Activated naive CD4-positive, alpha-beta T cell treated with anti-CD3 and anti-CD28 coated beads, Interleukin-2, amount 10 ng/mL, durations not matched to agents 7 days and 5 days (primary cell): ENCODE measurements at regions not wholly inside any gene's neighbourhood (a gene's known extent, or its start where the extent isn't known, plus 50 kb on each side); places are given as distances from the start of the nearest gene placed in this dataset.

Experiments
- CTCF ChIA-PET: fragments of 350-600 bp; sonication (Branson Sonifier 250); formaldehyde crosslinking; loops from one replicate; lab custom pipeline; 2021; ENCODE audit warnings: antibody characterized with exemption; lab: Charles Lee
- DNase-seq: peaks from one replicate; pipeline ENCODE4 v3.0.0-alpha.2; 2020
- H3K27ac Mint-ChIP-seq: one replicate; pipeline ENCODE4 v1.8.0; 2021; ENCODE audit warnings: mild to moderate bottlenecking, moderate library complexity, mixed read lengths
- H3K27me3 Mint-ChIP-seq: one replicate; pipeline ENCODE4 v1.8.0; 2021; ENCODE audit warnings: mild to moderate bottlenecking, mixed read lengths
- H3K36me3 Mint-ChIP-seq: one replicate; pipeline ENCODE4 v1.8.0; 2021; ENCODE audit warnings: mixed read lengths
- H3K4me1 Mint-ChIP-seq: one replicate; pipeline ENCODE4 v1.8.0; 2021; ENCODE audit warnings: mixed read lengths
- H3K4me3 Mint-ChIP-seq: one replicate; pipeline ENCODE4 v1.8.0; 2021; ENCODE audit warnings: mild to moderate bottlenecking, moderate library complexity, mixed read lengths
- H3K9me3 Mint-ChIP-seq: one replicate; pipeline ENCODE4 v1.8.0; 2021; ENCODE audit warnings: mixed read lengths

DNA sequence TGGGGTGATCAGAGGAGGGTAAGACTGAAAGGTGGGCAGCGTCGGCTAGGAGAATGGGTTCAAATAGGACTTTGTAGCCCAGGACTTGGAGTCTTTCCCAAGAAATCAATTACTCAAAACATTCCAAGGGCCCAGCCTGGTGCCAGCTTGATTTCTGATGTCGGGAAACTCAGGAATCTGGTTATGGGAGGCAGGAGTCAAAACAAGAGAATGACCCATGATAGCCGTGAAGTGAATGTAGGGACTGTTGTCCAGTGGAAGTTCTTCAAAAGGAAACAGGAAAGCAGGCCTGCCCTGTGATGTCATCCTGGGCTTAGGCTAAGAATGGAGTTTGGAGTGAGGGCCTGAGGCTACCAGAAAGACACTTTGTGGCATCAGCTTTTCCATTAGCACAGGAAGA is 67.4 kb upstream of the SLC14A2 start:
- CTCF ChIA-PET, result no interaction called here

DNA sequence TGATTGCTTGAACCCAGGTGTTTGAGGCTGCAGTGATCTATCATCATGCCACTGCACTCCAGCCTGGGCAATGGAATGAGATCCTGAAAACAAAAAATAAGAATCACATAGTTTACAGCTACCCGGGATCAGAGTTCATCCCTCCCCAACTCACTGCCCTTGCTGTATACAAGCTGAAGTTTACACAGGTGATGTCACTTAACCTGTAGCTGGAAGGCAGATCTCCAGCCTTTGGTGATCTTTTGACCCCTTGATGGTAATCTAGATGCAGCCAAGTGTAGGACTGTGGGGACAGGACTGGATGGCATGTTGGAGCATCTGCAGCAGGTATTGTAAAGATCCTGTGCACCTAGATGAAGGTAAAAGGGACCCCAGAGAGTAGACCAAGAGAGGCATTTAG is 66.7 kb upstream of the SLC14A2 start:
- H3K36me3 Mint-ChIP-seq, result no peaks in the 10 kb centered on the region
- no peaks in the 10 kb centered on the region for H3K4me1 Mint-ChIP-seq

More for the DNA sequence above, 67.4 kb upstream of the SLC14A2 start:
- Mint-ChIP-seq H3K9me3 (no peaks in the 10 kb centered on the region), H3K4me3 (no peak overlapping the region), H3K27me3 (peaks cover 4% of the 10 kb centered on the region), H3K36me3 (no peaks in the 10 kb centered on the region), H3K4me1 (no peaks in the 10 kb centered on the region), H3K27ac (no peak overlapping the region)
- no peak for DNase-seq

DNA sequence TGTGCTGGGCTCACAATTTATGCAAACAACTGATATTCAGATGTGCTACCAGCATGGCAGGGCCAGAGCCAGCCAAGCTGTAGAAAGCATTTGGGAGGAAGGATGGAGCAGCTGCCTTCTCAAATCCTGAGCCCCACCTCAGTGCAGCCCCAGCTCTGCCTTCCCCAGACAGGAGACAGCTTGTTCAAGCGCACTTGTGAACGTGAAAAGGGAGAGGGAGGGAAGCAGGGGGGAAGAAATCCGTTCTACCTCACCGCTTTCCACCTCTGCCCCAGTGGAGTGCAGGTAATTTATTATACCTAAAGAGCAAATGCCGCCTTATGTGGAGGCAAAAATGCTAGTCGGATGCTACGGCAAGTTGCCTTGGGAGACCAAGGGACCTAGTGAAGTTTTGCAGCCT is 66.0 kb upstream of the SLC14A2 start:
- H3K27me3 Mint-ChIP-seq, result peaks cover 4% of the 10 kb centered on the region
- no peaks in the 10 kb centered on the region for H3K9me3 Mint-ChIP-seq
- DNase-seq, result no peak
- no peak overlapping the region for H3K4me3 Mint-ChIP-seq
- no peaks in the 10 kb centered on the region for H3K36me3 Mint-ChIP-seq
- no peak overlapping the region for H3K27ac Mint-ChIP-seq
- CTCF ChIA-PET, result no interaction called here
- no peaks in the 10 kb centered on the region for H3K4me1 Mint-ChIP-seq

More for the DNA sequence above, 66.7 kb upstream of the SLC14A2 start:
- CTCF ChIA-PET, result no interaction called here
- DNase-seq, result no peak
- Mint-ChIP-seq H3K27ac (no peak overlapping the region), H3K9me3 (no peaks in the 10 kb centered on the region), H3K4me3 (no peak overlapping the region), H3K27me3 (peaks cover 4% of the 10 kb centered on the region)

DNA sequence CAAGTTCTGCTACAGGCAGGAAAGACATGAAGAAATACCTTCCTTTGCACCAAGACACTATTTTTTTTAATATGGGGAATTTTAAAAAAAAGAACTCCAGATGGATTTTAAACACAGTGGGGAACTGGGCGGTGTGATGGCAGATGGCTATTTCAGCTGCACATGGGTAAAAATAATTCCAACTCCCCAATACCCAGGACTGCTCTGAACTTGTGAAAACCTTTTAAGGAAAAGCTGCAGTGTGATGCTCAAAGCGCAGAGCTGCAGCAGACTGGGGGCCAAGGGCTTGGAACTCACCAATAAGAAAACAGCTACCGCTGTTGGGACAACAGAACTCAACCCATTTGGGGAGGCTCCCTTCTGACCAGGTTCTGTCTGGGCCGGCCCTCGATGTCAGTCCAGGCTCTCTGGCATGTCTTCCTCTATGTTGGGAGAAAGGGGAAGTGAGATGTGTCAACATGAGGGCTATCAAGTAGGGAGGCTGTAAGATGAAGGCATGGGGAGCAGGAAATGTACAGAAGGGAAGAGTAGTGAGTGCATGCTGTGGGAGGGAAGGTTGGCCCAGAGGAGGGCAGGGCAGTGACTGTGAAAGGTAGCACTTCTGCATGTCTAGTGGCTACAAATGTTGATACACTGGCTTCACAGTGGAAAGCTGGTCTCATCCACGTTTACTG is 64.0 kb upstream of the SLC14A2 start:
- no peaks in the 10 kb centered on the region for H3K36me3 Mint-ChIP-seq
- no peak overlapping the region for H3K27ac Mint-ChIP-seq
- DNase-seq, result no peak
- peaks cover 4% of the 10 kb centered on the region for H3K27me3 Mint-ChIP-seq
- CTCF ChIA-PET, result interaction anchor here (0.5 to 0.7 kb wide), 2 partner anchors 40 to 67 kb away, joined by 3 read pairs; no protein-coding TSS in a partner anchor
- H3K4me3 Mint-ChIP-seq, result no peak overlapping the region
- H3K9me3 Mint-ChIP-seq, result no peaks in the 10 kb centered on the region
- no peaks in the 10 kb centered on the region for H3K4me1 Mint-ChIP-seq

DNA sequence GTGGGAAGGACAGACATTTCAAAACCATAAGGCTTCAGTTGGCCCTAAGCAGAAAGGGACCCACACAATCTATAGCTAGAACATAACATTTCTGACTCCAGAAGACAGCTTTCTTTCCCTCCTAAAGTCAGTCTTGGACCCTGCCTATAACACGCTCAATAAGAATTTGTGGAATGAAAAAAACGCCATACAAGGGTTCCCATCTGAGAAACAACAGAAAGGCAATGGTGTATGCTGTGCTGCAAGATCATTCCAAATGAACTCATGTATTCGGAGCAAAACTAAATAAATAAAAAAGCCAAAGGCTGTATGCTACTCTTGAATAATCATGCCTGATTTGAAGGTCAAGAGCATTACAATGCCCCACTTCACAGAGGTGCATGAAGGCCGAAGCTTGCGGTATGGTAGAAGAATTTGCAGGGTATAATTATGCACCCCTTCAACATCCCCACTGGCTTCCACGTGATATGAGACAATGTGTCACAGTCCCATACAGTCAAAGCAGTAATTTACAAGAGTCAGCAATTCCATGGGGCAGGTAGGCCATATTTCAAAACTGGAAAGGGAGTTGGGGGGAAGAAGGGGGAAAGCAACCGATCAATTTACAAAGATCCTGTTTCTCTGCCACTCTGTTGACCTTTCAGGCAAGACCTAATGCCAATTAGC is 61.4 kb upstream of the SLC14A2 start:
- Mint-ChIP-seq H3K36me3 (no peaks in the 10 kb centered on the region), H3K4me1 (no peaks in the 10 kb centered on the region), H3K4me3 (no peak overlapping the region), H3K27ac (no peak overlapping the region), H3K27me3 (peaks cover 4% of the 10 kb centered on the region), H3K9me3 (no peaks in the 10 kb centered on the region)
- CTCF ChIA-PET, result no interaction called here
- no peak for DNase-seq

DNA sequence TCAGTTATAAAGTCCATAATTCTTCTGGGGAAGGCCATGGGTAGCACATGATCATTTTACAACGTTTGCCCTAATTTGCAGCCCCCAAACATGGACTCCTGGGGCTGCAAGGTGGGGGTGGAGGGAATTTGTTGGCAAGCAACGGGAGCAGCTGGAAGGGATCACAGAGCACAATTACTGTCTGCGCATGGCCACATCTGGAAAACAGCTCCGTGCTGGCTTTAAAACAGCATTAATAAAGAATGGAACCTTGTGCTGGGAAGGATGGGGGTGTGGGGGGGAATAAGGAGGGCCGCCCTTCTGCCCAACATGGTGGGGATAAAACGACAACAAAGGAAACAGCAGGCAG is 60.9 kb upstream of the SLC14A2 start:
- H3K36me3 Mint-ChIP-seq, result no peaks in the 10 kb centered on the region
- peaks cover 1% of the 10 kb centered on the region for H3K27me3 Mint-ChIP-seq
- no peak overlapping the region for H3K27ac Mint-ChIP-seq
- DNase-seq, result no peak
- no peaks in the 10 kb centered on the region for H3K9me3 Mint-ChIP-seq
- H3K4me1 Mint-ChIP-seq, result no peaks in the 10 kb centered on the region
- H3K4me3 Mint-ChIP-seq, result no peak overlapping the region
- CTCF ChIA-PET, result no interaction called here

GRCh38 chr18:45556222-45556621 is 59.1 kb upstream of the SLC14A2 start:
- Mint-ChIP-seq H3K9me3 (no peaks in the 10 kb centered on the region), H3K27me3 (peaks cover 4% of the 10 kb centered on the region), H3K4me1 (no peaks in the 10 kb centered on the region), H3K27ac (no peak overlapping the region), H3K4me3 (no peak overlapping the region), H3K36me3 (no peaks in the 10 kb centered on the region)
- no peak for DNase-seq
- CTCF ChIA-PET, result no interaction called here

DNA sequence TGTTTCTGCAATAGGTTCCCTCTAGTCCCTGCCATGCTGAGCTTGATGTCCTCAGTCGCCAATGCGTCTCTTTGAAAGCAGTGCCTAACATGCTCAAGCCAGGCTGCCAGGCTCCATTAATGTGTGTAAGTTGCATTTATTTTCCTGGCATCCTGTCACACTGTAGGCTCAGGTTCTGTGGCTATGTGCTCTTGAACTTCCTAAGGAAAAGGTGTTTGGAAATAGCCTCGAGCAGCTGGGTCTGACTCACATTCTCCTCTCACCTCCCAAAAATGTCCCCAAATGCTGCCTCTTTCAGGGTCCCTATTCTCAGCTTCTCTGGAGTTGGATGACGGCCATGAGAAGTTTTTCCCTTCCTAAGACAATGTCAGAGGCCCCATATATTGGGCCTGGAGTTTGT is 58.0 kb upstream of the SLC14A2 start:
- Mint-ChIP-seq H3K36me3 (no peaks in the 10 kb centered on the region), H3K27me3 (peaks cover 4% of the 10 kb centered on the region), H3K9me3 (no peaks in the 10 kb centered on the region), H3K27ac (no peak overlapping the region), H3K4me3 (no peak overlapping the region), H3K4me1 (no peaks in the 10 kb centered on the region)
- no peak for DNase-seq
- CTCF ChIA-PET, result no interaction called here

DNA sequence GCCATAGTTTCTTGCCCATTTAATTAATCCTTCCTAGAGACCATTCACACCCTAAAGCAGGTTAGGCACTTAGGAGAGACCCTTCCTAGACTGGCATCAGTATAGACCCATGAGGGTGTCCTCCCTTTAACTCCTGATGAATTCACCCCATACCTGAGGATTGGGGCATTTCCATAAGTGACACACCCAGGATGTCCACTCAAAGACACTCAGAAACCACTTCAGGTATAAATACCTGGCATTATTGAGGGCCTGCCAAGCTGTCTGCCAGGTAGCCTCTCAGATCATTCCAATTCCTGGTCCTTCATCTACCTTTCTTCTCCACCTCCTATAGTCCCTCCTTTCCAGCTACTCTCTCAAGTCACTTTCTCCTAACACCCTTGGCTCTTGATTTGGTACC is 57.5 kb upstream of the SLC14A2 start:
- CTCF ChIA-PET, result no interaction called here
- H3K4me1 Mint-ChIP-seq, result no peaks in the 10 kb centered on the region

DNA sequence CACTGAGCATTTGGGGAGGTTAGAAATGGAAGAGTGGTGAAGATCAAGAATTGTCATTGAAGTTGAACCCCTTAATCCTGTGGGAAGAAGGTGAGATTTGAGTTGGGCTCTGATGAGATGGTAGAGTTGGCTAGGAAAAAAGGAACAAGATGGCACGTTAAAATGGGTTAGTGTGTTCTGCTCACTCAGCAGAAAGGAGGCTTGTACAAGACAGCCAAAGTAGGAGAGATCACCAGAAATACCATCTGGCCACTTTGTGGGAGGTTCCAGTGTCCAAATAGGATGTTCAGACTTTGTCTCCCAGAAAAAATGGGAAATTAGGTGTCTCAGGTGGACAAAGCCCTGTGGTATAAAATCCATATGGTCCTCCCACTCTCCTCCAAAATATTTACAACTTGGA is 56.0 kb upstream of the SLC14A2 start:
- no peaks in the 10 kb centered on the region for H3K4me1 Mint-ChIP-seq
- H3K36me3 Mint-ChIP-seq, result no peaks in the 10 kb centered on the region
- CTCF ChIA-PET, result no interaction called here
- DNase-seq, result no peak
- H3K4me3 Mint-ChIP-seq, result no peak overlapping the region
- no peak overlapping the region for H3K27ac Mint-ChIP-seq
- H3K9me3 Mint-ChIP-seq, result no peaks in the 10 kb centered on the region
- peaks cover 4% of the 10 kb centered on the region for H3K27me3 Mint-ChIP-seq

More for the DNA sequence above, 57.5 kb upstream of the SLC14A2 start:
- H3K36me3 Mint-ChIP-seq, result no peaks in the 10 kb centered on the region
- no peaks in the 10 kb centered on the region for H3K9me3 Mint-ChIP-seq
- H3K27me3 Mint-ChIP-seq, result peaks cover 4% of the 10 kb centered on the region
- H3K4me3 Mint-ChIP-seq, result no peak overlapping the region
- no peak overlapping the region for H3K27ac Mint-ChIP-seq
- no peak for DNase-seq

DNA sequence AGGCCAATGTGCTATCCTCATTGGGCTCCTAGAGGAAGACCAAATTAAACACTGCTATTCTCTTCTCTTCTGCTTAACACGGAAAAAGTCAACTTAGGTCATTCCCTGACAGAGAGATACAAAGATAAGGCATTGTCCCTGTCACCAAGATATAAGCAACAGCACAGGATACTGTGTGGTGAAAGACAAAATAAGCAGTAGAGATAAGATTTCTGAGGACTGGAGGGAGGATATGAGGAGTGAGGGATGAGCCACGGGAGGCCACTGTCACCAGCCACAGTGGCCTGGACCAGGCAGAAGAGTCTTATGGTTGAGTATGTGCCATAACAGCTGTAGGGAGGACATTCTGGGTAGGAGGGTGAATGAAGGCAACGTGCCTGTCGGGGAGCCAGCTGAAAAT is 54.4 kb upstream of the SLC14A2 start:
- CTCF ChIA-PET, result no interaction called here
- peaks cover 4% of the 10 kb centered on the region for H3K27me3 Mint-ChIP-seq
- H3K36me3 Mint-ChIP-seq, result no peaks in the 10 kb centered on the region
- DNase-seq, result no peak
- no peaks in the 10 kb centered on the region for H3K9me3 Mint-ChIP-seq
- H3K27ac Mint-ChIP-seq, result no peak overlapping the region
- no peaks in the 10 kb centered on the region for H3K4me1 Mint-ChIP-seq
- H3K4me3 Mint-ChIP-seq, result no peak overlapping the region

- H3K36me3 Mint-ChIP-seq, result no peaks in the 10 kb centered on the region
- CTCF ChIA-PET, result no interaction called here
- H3K4me1 Mint-ChIP-seq, result no peaks in the 10 kb centered on the region
- H3K27ac Mint-ChIP-seq, result no peak overlapping the region
- H3K9me3 Mint-ChIP-seq, result no peaks in the 10 kb centered on the region
- no peak for DNase-seq
- peaks cover 4% of the 10 kb centered on the region for H3K27me3 Mint-ChIP-seq
- H3K4me3 Mint-ChIP-seq, result no peak overlapping the region
These were observed 52.5 kb upstream of the SLC14A2 start for GRCh38 chr18:45562567-45563479.

- Mint-ChIP-seq H3K27me3 (peaks cover 6% of the 10 kb centered on the region), H3K9me3 (no peaks in the 10 kb centered on the region), H3K27ac (no peak overlapping the region), H3K4me1 (no peaks in the 10 kb centered on the region), H3K4me3 (no peak overlapping the region), H3K36me3 (no peaks in the 10 kb centered on the region)
- DNase-seq, result no peak
- CTCF ChIA-PET, result no interaction called here
These were observed 49.9 kb upstream of the SLC14A2 start for GRCh38 chr18:45565280-45565970.
